AG04450 (cell line): ENCODE measurements at regions not wholly inside any gene's neighbourhood (a gene's known extent, or its start where the extent isn't known, plus 50 kb on each side); places are given as distances from the start of the nearest gene placed in this dataset. TPM values are rescaled to one million over a fixed set of nuclear protein-coding genes. Genes with fewer than 3 reads are reported as not detected.

Experiments used
- CTCF ChIA-PET: fragments of 300-600, 350-600 bp; formaldehyde crosslinking; extraction: SDS; loops from one replicate; lab custom pipeline; 2022; ENCODE audit warnings: antibody characterized with exemption, inconsistent platforms; lab: Charles Lee
- POLR2A ChIA-PET: fragments of 350-600 bp; formaldehyde crosslinking; extraction: SDS; loops from one replicate; lab custom pipeline; 2021; ENCODE audit warnings: antibody characterized with exemption, inconsistent platforms; lab: Yijun Ruan, JAX
- DNase-seq: peaks from one replicate; pipeline ENCODE4 v3.0.0-alpha.2; 2011; ENCODE audit warnings: low read depth, low spot score
- H3K27ac ChIP-seq: one replicate; pipeline ENCODE4 v1.5.1; 2012; ENCODE audit warnings: low read depth, low read length, control low read depth
- H3K27me3 ChIP-seq: one replicate; pipeline ENCODE4 v1.6.0; 2012; ENCODE audit warnings: low read length; ENCODE audit not compliant: control insufficient read depth, insufficient read depth
- H3K4me3 ChIP-seq: 2 replicates; pipeline ENCODE4 v1.5.1; 2011; ENCODE audit warnings: mild to moderate bottlenecking, low read depth, low read length, control low read depth
- H3K9me3 ChIP-seq: 2 replicates; pipeline ENCODE4 v1.5.1; 2012; ENCODE audit warnings: low read length; ENCODE audit not compliant: control insufficient read depth, insufficient read depth
- small RNA-seq: library from RNA; depleted of rRNA; stranded (forward); fragments of <200 nt; gene quantifications from one replicate; pipeline ENCODE3, GENCODE V24; 2012; ENCODE audit warnings: low read depth; ENCODE audit not compliant: insufficient read length
- TF ChIP-seq, protein P1 (sequence below): IDR thresholded peaks from 2 replicates; pipeline ENCODE4 v1.5.1; 2011; ENCODE audit warnings: low read depth, low read length, control low read depth, inconsistent platforms

DNA sequence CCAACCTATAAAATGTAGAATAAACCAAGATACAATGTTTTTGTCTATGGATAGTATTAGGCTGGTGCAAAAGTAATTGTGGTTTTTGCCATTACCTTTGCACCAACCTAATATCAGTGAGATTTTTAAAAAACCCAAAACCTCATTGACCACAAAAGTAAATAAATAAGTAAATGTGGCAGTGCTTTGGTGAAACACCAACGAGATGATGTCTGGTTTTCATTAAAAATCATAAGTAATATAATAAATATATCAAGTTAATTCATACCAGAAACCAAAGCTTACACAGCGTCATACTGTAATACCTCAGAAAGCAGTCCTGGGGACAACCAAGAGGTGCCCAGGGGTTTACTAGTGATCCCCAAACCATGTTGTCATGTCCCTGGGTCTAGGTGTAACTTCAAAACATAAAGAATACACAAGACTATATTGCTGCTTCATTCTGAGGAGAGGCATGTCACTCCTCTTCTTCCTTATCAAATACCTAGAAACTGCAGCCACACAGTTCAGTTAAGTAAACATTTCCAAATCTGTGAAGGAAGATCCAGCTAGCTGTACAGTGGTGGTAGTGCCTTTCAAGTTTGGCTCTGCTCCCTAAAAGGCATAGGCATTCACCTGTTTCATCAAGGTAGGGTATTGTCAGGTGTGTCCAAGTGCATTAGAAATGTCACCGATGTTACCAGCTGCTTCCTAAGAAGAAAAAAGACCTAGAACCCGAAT, 51.6 kb upstream of the ZC3H11B start:
- ChIA-PET CTCF (no interaction called here), POLR2A (no interaction called here)
- no peak overlapping the region for H3K4me3 ChIP-seq
- H3K27ac ChIP-seq: no peak overlapping the region
- no peak for DNase-seq
- TF ChIP-seq, protein P1, sequence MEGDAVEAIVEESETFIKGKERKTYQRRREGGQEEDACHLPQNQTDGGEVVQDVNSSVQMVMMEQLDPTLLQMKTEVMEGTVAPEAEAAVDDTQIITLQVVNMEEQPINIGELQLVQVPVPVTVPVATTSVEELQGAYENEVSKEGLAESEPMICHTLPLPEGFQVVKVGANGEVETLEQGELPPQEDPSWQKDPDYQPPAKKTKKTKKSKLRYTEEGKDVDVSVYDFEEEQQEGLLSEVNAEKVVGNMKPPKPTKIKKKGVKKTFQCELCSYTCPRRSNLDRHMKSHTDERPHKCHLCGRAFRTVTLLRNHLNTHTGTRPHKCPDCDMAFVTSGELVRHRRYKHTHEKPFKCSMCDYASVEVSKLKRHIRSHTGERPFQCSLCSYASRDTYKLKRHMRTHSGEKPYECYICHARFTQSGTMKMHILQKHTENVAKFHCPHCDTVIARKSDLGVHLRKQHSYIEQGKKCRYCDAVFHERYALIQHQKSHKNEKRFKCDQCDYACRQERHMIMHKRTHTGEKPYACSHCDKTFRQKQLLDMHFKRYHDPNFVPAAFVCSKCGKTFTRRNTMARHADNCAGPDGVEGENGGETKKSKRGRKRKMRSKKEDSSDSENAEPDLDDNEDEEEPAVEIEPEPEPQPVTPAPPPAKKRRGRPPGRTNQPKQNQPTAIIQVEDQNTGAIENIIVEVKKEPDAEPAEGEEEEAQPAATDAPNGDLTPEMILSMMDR: no peak
- H3K9me3 ChIP-seq: no peaks in the 10 kb centered on the region
- H3K27me3 ChIP-seq: no peaks in the 10 kb centered on the region

Small RNAs in the stretch of these regions (small RNA-seq; reads per million reads assigned to genes)
- not detected for gene RNA5SP76
